RWPE1 (cell line): ENCODE measurements at regions not wholly inside any gene's neighbourhood (a gene's known extent, or its start where the extent isn't known, plus 50 kb on each side); places are given as distances from the start of the nearest gene placed in this dataset.

Experiments
- CTCF ChIA-PET: fragments of 350-600 bp; sonication (Branson Sonifier 250); formaldehyde crosslinking; extraction: SDS; loops from one replicate; lab custom pipeline; 2021; lab: Yijun Ruan, JAX
- POLR2A ChIA-PET: fragments of 400-600 bp; formaldehyde crosslinking; extraction: SDS; loops from one replicate; lab custom pipeline; 2020; ENCODE audit warnings: antibody characterized with exemption; ENCODE audit not compliant: low non-redundant PET; lab: Yijun Ruan, JAX
- DNase-seq: peaks from one replicate; pipeline ENCODE4 v3.0.0; 2012; ENCODE audit warnings: low spot score
- H3K27ac ChIP-seq: fragments of 450-650 bp; 2 replicates; pipeline ENCODE4 v1.5.1; 2017
- CTCF ChIP-seq: fragments of 450-650 bp; conservative IDR thresholded peaks from 2 replicates; pipeline ENCODE4 v1.5.1; 2017; ENCODE audit warnings: low read depth, mild to moderate bottlenecking

- DNase-seq, result no peak
- no peak for TF ChIP-seq CTCF
- no peak overlapping the region for H3K27ac ChIP-seq
- ChIA-PET POLR2A (no interaction called here), CTCF (no interaction called here)
Measured at GRCh38 chr20:22368235-22368634, 216.1 kb downstream of the FOXA2 start.

DNA sequence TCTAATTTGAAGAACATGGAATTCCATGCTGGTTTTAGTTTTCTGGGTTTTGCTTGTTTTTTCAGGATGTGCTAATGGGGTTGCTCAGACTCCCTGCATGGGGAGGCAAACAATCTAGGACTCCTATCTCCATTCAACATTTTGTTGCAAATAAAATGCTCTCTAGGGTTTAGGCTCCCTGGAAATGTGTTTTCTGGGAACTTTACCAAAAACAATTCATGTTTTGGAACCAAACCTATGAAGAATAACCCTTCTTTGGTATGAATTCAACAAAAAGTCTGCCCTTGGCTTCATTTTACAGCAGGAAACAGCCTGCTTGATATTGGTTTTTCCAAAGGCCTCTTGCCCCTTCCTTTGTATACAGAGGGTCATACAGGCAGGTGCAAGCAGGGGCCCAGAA, 217.7 kb downstream of the FOXA2 start:
- TF ChIP-seq CTCF, result no peak
- no peak for DNase-seq
- ChIA-PET CTCF (no interaction called here), POLR2A (no interaction called here)
- no peak overlapping the region for H3K27ac ChIP-seq

DNA sequence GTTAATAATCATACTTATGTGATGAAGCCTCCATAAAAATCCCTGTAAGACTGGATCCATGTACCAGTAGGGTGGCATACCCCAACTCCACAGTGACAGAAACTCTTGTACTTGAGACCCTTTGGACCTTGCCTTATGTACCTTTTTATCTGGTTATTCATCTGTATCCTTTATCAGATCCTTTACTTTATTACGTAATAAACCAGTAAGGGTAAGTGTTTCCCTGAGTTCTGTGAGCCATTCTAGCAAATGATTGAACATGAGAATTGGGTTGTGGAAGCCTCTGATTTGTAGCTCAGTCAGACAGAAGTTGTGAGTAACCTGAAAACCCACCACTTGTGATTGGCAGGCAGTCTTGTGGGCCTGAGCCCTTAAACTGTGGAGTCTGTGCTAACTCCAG, 229.7 kb downstream of the FOXA2 start:
- POLR2A ChIA-PET, result no interaction called here
- no peak for TF ChIP-seq CTCF
- CTCF ChIA-PET, result no interaction called here

DNA sequence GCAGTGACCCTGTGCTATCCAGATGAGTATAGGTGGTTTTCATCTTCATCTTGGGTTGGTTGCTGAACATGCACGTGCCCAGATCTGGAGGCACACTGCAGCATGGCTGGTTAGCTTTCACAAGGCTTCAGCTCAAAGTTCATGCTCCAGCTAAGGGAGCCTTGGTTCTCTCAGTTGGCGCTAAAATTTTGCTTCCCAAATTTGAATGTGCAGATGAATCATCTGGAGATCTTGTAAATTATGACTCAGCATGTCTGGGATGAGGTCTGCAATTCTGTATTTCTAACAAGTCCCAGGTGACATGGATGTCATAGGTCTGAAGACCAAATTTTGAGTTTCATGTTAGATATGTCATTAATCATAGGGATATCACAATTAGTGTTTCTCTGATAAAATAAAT, 230.8 kb downstream of the FOXA2 start:
- no peak for TF ChIP-seq CTCF
- ChIA-PET POLR2A (no interaction called here), CTCF (interaction anchor here (0.6 kb wide), 1 partner anchor 11 kb away, joined by 4 read pairs; no protein-coding TSS in a partner anchor)
- H3K27ac ChIP-seq, result no peak overlapping the region
- DNase-seq, result no peak

More for the DNA sequence above, 229.7 kb downstream of the FOXA2 start:
- no peak for DNase-seq
- no peak overlapping the region for H3K27ac ChIP-seq

DNA sequence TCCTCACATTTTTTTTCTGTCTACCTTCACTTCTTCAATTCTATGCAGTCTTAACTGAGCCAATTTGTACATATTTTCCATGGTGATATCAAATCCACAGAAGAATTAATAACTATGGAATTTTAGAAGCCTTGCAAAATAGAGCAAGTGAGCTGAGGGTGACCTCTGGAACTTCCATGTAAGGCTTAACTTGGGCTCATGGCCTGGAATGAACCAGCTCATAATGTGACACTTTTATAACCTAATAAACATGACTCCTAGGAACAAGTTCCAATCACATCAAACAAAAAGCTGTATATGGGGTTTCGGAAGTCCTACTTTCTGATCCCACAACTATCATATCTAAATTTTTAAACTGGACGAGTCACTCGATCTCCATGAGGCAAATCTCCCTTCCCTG, 232.4 kb downstream of the FOXA2 start:
- H3K27ac ChIP-seq, result no peak overlapping the region
- ChIA-PET CTCF (interaction anchor here (0.6 kb wide), 1 partner anchor 10 kb away, joined by 5 read pairs; no protein-coding TSS in a partner anchor), POLR2A (no interaction called here)
- no peak for TF ChIP-seq CTCF
- DNase-seq, result no peak

GRCh38 chr20:22350624-22351023, 233.7 kb downstream of the FOXA2 start:
- CTCF ChIA-PET, result interaction anchor here (1.0 to 1.5 kb wide), 2 partner anchors 12 to 236 kb away, joined by 7 to 9 read pairs; no protein-coding TSS in a partner anchor
- POLR2A ChIA-PET, result no interaction called here
- no peak for TF ChIP-seq CTCF
- no peak overlapping the region for H3K27ac ChIP-seq
- no peak for DNase-seq
